DMS53 (cell line): ENCODE measurements at regions not wholly inside any gene's neighbourhood (a gene's known extent, or its start where the extent isn't known, plus 50 kb on each side); places are given as distances from the start of the nearest gene placed in this dataset.
"Not testable (repeated sequence)": the region's sequence is repeated elsewhere in the genome, so short reads cannot be mapped to it uniquely, and the experiment has no call there.

Experiments
- DNase-seq: peaks from one replicate; lab custom pipeline; 2025; lab: John Stamatoyannopoulos, UW

DNA sequence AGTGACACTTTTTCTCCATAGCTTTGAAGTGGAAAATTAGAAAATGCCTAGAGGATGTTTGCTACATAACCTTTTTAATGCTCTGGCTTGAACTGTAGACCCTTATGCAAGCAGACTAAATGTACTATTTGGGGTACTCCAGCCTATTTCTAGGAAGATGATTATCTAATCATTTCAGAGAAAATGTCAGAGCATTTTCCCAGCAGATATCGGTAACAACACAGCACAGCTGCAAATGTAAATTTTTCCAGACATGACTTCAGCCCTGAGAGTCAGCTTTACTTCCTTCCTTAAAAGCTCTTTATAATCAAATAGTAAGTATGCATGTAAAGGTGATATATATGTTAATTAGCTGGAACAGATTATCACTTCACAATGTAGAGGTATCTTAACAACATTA is 1647.1 kb downstream of the SUCLG1 start:
- no peak for DNase-seq

DNA sequence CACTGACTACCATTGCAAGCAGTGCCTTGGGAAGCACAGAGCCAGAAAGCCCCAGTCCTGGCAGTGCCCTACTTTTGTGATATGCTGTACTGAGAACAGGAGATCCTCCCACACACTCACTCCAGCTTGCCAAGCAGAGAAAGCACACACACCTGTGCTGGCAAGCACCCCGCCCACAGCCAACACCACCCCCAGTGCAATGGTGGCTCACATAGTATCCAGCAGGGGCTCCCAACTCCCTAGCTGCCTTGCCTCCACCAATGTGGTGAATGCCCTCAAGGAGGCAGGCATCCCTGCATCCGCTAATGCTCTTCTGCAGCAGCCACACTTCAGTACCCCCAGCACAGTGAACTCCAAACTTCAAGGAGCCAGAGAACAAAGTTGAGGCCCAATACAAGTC is 1655.8 kb downstream of the SUCLG1 start:
- DNase-seq: no peak

DNA sequence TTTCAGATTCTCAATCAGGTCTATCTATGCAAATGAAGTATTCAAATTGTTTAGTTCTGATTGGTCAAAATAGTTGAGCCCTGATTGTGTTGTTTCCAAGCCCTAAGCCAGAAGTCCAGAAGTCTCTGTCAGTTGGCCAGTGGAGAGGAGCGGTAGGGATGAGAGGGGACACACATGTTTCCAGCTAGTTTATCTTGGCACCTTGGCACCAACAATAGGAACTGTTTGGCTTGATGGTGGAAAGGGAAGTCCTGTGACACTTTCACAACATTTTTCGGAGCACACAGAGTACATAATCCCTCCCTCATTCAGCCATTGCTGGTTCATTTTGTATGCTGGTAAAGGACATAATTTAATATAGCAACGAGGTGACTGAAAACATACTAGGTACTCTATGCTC is 1661.6 kb downstream of the SUCLG1 start:
- no peak for DNase-seq

DNA sequence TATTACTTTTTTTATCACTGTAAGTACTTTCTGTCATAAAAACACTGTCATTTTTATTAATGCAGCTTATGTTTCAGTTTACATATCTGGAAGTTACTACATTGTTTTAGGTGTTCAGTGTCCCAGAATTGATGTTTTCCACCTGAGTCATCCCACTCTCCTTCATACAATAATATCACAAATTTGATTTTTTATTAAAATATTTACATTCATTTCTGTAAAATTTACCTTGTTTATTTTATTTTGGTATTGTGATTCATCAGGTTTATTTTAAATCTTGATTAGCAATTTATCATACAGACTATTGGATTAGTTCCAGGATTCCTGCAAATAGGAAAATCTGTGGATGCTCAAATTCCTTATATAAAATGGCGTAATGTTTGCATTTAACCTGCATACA is 1662.9 kb downstream of the SUCLG1 start:
- DNase-seq: no peak

DNA sequence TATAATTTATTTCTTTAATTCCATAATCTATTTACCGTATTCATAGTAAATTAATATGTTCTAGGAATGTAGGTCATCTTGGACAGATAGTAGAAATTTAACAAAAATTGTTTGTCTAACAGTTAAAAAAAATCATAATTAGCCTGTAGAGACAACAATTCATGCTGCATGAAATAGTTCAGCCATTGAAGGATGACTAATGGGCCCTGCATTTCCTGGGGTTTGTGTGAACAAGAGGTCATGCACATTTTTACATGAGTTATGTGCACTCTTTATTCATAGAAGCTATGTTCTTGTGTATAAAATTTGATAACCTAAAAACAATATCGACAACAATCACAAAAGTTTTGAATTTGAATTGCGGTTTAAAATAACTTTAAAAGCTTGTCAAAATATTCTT is 1663.6 kb downstream of the SUCLG1 start:
- DNase-seq: peak; percentile 79

DNA sequence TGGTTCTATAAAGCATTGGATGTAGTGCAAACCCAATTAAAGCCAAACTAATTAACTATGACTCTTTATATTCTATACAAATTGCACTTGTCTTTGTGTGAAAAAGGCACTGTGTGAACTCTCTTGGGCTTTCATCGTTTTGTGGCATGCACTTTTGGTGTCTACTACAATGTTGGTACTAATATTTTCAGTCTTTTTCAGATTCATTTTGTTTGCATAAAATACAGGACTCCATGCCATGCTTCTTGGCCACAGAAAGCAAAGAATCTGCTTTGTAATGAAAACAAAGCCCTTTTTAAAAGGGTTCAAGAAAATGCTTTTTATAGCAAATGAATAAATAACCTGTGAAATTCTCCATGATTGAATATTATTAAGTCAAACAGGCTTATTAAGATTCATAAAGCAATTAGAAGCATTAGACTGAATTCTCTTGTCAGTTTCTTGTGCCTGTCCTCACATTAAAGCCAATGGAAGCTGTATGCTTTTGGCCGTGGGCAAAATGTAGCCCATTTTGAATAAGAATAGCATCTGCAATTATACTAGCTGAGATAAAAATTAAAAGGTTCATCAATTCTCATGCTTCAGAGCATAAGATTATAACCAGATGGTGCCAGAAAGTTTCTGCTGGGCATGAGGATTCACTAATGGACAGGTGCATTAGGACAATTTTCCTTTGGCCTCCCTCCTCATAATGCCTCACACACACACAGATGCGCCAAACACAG is 1665.2 kb downstream of the SUCLG1 start:
- no peak for DNase-seq

DNA sequence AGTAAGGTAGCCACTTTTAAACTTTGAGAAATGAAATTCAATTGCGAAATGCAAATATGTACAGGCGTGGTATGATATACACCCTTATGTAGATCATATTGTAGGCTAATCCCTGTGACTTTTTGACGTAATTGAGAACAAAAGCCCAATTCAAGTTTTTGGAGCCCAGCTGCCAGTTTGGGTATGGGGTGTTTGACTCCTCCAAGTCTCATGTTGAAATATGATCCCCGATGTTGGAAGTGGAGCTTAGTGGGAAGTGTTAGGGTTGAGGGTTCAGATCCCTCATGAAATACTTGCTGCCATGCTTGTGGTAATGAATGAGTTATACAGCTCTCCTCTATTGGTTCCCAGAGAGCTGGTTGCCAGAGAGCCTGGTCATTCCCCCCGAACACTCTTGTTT is 1666.8 kb downstream of the SUCLG1 start:
- no peak for DNase-seq

DNA sequence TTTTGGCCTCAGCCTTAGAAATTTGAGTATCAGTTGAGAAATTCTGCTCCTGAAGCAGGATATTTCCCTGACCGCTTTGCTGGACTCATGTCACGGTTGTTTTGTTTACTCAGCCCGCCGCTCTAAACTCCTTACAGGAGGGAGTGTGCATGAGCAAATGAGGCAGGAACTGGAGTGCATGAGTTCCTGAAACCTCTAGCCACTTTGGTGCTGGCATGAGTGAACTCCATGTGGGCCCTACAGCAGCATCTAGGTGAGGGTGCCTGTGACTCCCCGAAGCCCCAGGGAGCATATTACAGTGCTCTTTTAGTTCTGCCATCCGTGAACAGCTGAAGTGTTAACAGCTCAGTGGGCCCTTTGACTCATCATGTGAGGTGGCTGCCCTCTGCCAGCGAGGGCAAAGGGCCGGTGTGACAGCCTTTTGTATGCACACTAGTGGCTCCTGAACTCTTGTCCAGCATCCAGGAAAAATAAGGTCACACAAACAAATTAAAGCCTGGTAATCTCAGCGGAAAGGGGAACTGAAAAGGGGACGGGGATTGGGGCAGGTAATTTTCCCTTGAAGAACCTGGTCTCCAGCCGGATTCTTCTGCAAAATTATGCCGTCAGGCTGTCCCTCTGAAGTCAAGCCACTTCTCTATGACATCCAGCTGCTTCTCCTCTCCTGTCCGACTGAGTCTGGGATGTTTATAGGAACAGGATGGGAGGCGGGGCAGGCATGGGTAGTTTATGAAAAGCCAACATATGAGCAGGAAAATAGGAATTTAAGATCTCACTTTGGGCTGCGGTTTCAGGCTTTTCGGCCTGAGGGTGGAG is 1668.7 kb downstream of the SUCLG1 start:
- peak; percentile 97 for DNase-seq

DNA sequence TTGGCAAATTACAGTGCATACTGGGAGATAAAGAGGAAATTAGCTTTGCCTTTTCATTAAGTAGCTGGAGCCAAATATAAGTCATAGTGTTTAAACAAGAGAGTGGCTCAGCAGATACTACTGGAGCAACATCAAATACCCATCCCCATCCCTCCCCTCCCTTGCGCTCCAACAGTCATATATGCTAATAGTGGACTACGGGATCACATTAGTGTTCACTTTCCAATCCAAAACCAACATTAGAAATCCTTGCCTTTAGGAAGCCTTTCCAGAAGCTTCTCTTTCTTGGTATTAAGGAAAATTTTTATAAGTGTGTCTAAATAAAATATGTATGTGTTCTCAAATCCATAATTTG is 1669.3 kb downstream of the SUCLG1 start:
- DNase-seq: peak; percentile 87

DNA sequence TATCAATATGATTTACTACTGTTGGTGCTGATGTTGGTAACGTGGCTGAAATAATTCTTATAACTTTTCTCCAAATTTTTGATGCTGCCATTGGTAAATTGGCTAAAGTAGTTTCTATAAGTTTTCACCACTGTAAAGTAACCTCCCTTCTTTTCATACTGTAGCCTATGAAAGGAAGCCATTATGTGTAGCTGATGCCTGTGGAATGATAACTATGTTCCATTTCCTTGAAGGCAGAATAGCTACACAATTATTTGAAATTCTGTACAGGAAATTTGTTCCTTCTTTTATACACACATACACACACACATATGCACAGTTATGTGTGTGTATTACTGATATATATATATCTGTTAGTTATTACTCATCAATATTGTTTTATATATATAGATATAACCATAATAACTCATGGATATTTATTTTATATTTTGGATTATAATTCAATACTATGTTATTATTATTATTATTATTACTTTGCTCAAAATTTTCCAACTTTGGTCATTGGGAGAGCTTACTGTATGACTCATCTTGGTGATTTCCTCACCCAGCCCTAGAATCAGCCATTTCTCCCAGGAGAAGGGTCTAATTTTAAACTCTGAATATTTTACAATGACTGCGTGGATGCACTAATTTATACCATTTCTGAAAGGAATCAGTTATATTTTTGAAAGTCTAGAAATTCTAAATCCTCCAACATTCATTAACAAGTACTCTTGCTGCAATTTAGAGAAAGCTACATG is 1677.7 kb downstream of the SUCLG1 start:
- no peak for DNase-seq

DNA sequence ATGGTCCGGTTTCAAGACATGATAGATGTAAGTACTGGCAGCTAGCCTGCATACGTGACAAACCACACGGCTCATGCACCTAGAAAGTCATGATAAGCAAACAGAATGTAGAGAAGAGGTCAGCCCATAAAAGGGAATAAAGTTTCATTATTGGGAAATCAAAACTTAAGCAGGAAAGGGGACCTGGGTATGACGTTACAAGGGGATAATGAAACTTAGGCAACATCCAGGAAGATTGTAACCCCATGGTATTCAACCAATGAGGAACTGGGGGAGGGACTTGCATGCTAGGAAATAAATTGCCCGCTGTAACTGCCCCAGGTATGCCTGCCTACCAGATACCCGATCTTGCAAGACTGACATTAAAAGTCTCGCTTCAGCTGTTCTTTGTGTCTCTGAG is 1679.0 kb downstream of the SUCLG1 start:
- DNase-seq: no peak

DNA sequence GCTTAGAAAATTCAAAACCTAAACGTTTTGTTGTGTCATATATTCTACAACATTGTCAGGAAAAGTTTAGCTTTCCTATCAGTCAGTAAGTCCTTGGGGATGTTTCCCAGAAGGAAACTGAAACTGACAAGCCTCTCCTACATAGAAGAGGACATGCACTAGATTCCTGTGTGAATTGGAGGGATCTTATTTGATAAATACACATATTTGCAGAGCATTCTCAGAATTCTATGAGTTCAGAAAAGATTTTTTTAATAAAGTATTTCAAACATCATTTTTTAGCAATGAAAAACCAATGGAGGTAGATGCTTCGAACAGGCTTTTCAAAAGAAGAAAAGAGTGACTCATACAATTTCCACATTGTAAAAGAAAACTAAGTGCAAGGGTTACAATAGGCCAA is 1706.7 kb downstream of the SUCLG1 start:
- no peak for DNase-seq

DNA sequence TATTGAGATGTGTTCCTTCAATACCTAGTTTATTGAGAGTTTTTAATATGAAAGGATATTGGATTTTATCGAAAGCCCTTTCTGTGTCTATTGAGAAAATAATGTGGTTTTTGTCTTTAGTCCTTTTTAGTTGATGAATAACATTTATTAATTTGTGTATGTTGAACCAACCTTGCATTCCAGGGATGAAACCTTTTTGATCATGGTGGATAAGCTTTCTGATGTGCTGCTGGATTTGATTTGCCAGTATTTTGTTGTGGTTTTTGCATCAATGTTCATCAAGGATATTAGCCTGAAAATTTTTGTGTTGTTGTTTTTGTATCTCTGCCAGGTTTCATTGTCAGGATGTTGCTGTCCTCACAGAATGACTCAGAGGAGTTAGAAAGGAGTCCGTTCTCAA is 1710.4 kb downstream of the SUCLG1 start:
- no peak for DNase-seq

DNA sequence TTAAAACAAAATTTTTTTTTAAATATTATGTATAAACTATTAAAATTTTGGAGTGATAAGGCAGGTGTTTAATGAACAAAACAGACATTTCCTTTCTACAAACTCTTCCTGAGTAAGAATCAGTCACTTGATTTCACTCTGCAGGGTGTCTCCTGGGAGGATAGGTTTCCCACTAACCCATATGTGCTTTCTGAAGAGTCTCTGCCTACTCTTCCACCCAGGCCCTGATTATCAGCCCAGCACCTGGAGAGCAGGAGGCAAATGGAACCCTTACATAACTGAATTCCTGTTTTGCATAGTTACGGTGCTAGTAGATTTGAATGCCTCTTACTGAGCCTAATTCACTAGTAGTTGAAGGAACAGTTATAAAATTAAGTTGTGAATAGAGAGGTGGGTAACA is 1718.6 kb downstream of the SUCLG1 start:
- no peak for DNase-seq

DNA sequence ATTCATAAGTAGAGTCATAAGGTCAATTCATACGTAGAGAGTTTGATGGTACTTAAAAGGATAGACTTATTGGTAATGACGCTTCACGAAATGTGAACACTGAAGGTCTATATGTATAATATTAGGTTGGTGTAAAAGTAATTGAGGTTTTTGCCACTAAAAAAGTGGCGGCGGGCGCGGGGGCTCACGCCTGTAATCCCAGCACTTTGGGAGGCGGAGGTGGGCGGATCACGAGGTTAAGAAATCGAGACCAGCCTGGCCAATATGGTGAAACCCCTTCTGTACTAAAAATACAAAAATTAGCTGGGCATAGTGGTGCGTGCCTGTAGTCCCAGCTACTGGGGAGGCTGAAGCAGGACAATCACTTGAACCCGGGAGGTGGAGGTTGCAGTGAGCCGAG is 1721.1 kb downstream of the SUCLG1 start:
- not testable (repeated sequence) for DNase-seq

DNA sequence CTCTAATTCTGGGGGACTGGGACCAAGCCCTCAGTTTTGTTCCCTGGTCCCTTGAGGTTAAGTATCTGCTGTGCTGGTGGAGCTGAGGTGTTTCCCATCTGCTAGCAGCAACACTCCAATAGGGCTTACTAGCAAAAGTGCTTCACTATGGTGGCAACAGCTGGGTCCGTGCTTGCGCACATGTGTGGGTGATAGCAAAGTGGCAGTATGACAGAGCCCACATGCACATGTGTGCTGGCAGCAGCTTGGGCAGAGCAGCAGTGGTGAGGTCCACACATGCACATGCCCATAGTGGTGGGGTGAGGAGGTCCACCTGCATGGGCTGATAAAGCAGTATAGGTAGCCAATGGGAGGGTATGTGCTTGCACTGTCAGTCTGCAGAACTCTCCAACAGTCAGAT is 1723.7 kb downstream of the SUCLG1 start:
- DNase-seq: no peak

DNA sequence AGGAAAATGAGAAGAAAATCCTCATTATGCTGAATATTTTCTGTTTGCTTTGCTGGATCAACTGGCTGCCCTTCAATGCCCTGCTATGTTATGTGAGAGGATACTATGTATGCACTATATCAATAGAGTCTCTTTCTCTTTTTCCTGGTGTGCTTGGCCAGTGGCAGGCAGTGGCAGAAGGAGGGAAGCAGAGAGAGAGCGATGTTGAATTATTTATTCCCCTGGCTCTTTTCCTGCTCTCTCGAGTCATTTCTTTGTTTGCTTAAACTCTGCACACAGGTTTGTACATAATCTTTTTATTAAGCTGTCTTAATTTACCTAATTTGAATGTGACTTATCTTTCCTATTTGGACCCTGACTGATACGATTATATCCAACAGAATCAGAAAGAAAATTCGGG is 1727.3 kb downstream of the SUCLG1 start:
- peak; percentile 45 for DNase-seq

DNA sequence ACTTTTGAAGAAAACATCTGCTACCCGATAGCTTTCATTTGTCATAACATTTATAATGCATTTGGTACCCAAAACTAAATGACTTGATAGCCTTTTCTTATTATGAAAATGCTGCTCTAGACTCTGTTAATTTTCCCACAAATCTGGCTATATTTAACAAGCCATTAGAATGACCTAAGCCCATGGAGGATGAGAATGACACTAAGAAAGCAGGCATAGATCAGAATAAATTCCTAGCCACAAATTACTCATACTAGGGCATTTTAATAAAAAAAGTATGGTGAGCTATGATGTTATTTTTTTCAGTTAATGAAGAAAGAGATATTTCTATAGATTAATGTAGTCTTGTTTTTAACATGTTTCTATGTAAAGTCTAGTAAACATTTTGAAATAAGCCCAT is 1728.3 kb downstream of the SUCLG1 start:
- DNase-seq: no peak

DNA sequence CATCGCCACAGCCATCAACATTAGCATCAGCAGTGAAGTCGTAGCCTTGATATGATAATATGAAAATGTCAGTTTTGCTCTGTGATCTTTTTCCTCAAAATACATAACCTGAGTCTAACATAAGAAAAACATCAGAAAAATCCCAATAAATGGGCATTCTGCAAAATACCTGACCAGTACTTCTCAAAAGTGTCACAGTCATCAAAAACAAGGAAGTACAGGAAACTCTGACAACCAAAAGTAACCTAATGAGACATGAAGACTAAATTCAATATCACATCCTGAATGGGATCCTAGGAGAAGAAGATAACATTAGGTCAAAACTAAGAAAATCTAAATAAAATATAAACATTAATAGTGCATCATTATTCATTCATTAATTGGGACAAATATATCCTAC is 1731.0 kb downstream of the SUCLG1 start:
- DNase-seq: no peak

DNA sequence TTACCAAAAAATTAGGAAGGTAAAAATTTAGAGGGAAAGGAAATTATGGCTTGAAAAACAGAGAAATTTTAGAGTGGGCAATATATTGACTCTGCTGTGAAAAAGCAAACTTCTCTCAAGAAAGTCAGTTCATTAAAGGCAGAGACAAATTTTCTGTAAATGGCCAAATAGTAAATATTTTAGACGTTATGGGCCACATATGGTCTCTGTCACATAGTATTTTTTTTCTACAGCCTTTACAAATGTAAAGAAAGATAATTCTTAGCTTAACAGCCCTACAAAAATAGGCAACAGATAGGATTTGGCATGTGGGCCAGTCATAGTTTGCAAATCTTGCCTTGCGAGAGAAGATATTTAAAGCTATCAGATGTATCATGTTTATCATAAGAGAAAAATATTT is 1750.4 kb downstream of the SUCLG1 start:
- DNase-seq: no peak

DNA sequence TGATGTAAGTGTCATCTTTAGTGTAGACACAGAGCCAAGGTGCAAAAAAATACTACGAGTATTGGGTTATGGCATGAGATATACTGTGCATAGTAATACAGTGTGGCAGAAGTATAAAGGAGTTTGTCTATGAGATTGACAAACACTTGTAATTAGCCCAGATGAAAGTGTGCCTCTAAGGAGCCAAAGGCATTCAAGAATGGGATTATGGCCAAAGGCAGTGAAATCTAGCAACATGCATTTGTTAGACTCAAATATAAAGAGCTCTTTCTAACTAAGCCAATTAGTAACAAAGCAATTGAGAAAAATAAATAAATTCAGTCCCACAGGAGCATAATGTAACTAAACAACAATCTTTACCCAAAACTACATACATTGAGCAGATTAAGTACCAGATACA is 1761.8 kb downstream of the SUCLG1 start:
- DNase-seq: no peak

DNA sequence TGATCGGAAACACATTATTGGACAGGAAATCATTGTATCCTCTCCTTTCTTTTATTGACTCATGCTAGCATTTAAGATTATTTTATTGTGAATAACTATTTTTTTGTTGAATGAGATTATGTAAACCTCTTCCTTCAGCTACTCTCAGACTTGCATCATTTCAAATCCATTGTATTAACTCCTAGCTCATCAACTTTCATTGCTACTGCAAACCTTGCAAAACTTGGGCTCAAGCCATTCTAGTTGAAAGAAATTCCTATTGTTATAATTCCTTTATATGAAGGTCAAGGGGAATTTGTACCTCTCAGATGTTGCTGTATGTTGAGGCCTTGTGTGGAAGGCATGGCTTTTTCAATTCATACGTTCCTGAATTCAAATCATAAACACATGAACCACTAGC is 1764.6 kb downstream of the SUCLG1 start:
- DNase-seq: no peak

DNA sequence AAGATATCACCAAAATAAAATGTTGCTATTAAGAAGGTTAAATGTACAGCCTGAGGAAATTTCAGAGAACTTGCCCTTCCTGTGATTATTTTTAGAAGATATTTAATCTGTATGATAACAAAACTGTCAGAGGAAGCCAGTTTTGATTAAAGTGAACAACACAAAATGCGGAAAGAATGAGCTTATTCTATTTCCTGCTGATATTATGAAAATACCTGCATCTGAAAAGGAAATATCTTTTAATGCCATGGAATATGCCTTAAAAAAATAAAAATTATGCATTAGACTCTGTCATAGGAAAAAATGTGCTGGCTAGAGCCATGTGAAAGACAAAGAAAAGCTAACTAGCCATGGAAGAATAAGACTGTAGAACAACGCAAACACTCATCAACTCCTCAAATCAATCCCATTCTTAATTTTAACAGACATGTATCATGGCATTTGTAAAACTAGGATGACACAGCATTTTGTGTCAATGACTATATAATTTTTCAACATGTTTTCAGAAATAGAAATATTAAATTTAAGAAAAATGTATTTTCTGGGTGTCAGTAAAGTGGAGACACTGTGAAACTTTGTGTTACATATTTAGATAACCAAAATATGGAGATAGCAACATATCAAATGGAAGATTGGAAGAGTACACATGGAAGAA is 1768.2 kb downstream of the SUCLG1 start:
- DNase-seq: no peak
